Keratinocyte (primary cell): ENCODE measurements at regions not wholly inside any gene's neighbourhood (a gene's known extent, or its start where the extent isn't known, plus 50 kb on each side); places are given as distances from the start of the nearest gene placed in this dataset.

Experiments used
- DNase-seq: peaks from one replicate; pipeline ENCODE4 v3.0.0-alpha.2; 2011; ENCODE audit warnings: low read depth, missing footprints, low spot score
- FAIRE-seq: peaks from 2 replicates; lab custom pipeline; 2011; peaks lifted over from hg19 to GRCh38; lab: Jason Lieb, UNC
- H2AFZ ChIP-seq: 2 replicates; pipeline ENCODE4 v1.6.0; 2012; ENCODE audit warnings: low read length, control low read depth, inconsistent platforms; ENCODE audit not compliant: control insufficient read depth
- H3K27ac ChIP-seq: 2 replicates; pipeline ENCODE4 v1.5.1; 2011; ENCODE audit warnings: low read length; ENCODE audit not compliant: control insufficient read depth, insufficient read depth
- H3K27me3 ChIP-seq: 3 replicates; pipeline ENCODE4 v1.6.0; 2011; ENCODE audit warnings: low read length; ENCODE audit not compliant: control insufficient read depth, insufficient read depth; ENCODE audit errors: extremely low read depth
- H3K36me3 ChIP-seq, 2 experiments: 2 replicates in 1 of 2; 3 replicates in 1 of 2; pipeline ENCODE4 v1.5.1; 2011; ENCODE audit warnings: low read length in 2 of 2, mild to moderate bottlenecking in 1 of 2; ENCODE audit not compliant: control insufficient read depth in 2 of 2, insufficient read depth in 2 of 2; ENCODE audit errors: extremely low read depth in 1 of 2
- H3K4me1 ChIP-seq: 3 replicates; pipeline ENCODE4 v1.5.1; 2011; ENCODE audit warnings: low read length; ENCODE audit not compliant: control insufficient read depth, insufficient read depth; ENCODE audit errors: extremely low read depth
- H3K4me2 ChIP-seq: 3 replicates; pipeline ENCODE4 v1.6.0; 2011; ENCODE audit warnings: low read depth, low read length; ENCODE audit not compliant: control insufficient read depth, insufficient read depth; ENCODE audit errors: extremely low read depth
- H3K4me3 ChIP-seq, 3 experiments: fragments of 200-600 bp in 1 of 3; sonication (generic) in 1 of 3; 2 replicates in 2 of 3; 3 replicates in 1 of 3; pipeline ENCODE4 v1.5.1; 2011 to 2016; ENCODE audit warnings: low read length in 3 of 3, mild to moderate bottlenecking in 3 of 3, control low read depth in 2 of 3, inconsistent platforms in 1 of 3, low read depth in 1 of 3, mixed read lengths in 1 of 3, mixed run types in 1 of 3, moderate library complexity in 1 of 3; ENCODE audit not compliant: control insufficient read depth in 2 of 3, insufficient read depth in 2 of 3; ENCODE audit errors: extremely low read depth in 1 of 3
- H3K79me2 ChIP-seq: 2 replicates; pipeline ENCODE4 v1.6.0; 2012; ENCODE audit warnings: low read length; ENCODE audit not compliant: control insufficient read depth, insufficient read depth
- H3K9ac ChIP-seq: 3 replicates; pipeline ENCODE4 v1.6.0; 2011; ENCODE audit warnings: low read length; ENCODE audit not compliant: control insufficient read depth, insufficient read depth; ENCODE audit errors: extremely low read depth
- H3K9me1 ChIP-seq: 3 replicates; pipeline ENCODE4 v1.6.0; 2011; ENCODE audit warnings: low read length; ENCODE audit not compliant: control insufficient read depth, insufficient read depth; ENCODE audit errors: extremely low read depth
- H3K9me3 ChIP-seq: 2 replicates; pipeline ENCODE4 v1.5.1; 2012; ENCODE audit warnings: low read depth, low read length; ENCODE audit not compliant: control insufficient read depth
- H4K20me1 ChIP-seq: 3 replicates; pipeline ENCODE4 v1.6.0; 2011; ENCODE audit warnings: low read length; ENCODE audit not compliant: control insufficient read depth, insufficient read depth; ENCODE audit errors: extremely low read depth
- CTCF ChIP-seq, 3 experiments: IDR thresholded peaks in 1 of 3; conservative IDR thresholded peaks in 1 of 3; optimal IDR thresholded peaks in 1 of 3; 2 replicates in 2 of 3; 3 replicates in 1 of 3; pipeline versions ENCODE3 to v1.5.1; 2011; ENCODE audit warnings: low read length in 3 of 3, mild to moderate bottlenecking in 3 of 3, moderate library complexity in 2 of 3, control low read depth in 1 of 3, inconsistent platforms in 1 of 3; ENCODE audit not compliant: insufficient read depth in 2 of 3; ENCODE audit errors: extremely low read depth in 1 of 3
- EZH2 ChIP-seq: IDR thresholded peaks from one replicate; pipeline ENCODE4 v1.6.1; 2012; ENCODE audit warnings: inconsistent platforms, mild to moderate bottlenecking, low read length, moderate library complexity
- dilution Hi-C: fragments of 300-500 bp; cut with MboI; formaldehyde crosslinking; loops from one replicate; pipeline ENCODE4 v1.7.0; 2020; ENCODE audit warnings: low sequenced_read_pairs; ENCODE audit not compliant: extremely low pct_ligation_motif_present

GRCh38 chr2:121998751-121999150, 243.3 kb downstream of the TSN start:
- Histone ChIP-seq H4K20me1 (no peaks in the 10 kb centered on the region), H3K4me3 (no peak overlapping the region), H2AFZ (no peak overlapping the region), H3K36me3 (no peaks in the 10 kb centered on the region), H3K9me1 (no peaks in the 10 kb centered on the region), H3K79me2 (no peaks in the 10 kb centered on the region), H3K9ac (no peak overlapping the region), H3K4me2 (no peak overlapping the region), H3K27me3 (no peaks in the 10 kb centered on the region), H3K9me3 (no peaks in the 10 kb centered on the region), H3K27ac (no peak overlapping the region), H3K4me1 (no peaks in the 10 kb centered on the region)
- no peak for DNase-seq
- FAIRE-seq, result no peak
- TF ChIP-seq CTCF (optimal IDR thresholded peaks at IDR 0.05 in 1 of 3, IDR thresholded peaks at IDR 0.05 in 1 of 3, conservative IDR thresholded peaks at IDR 0.05 in 1 of 3; ENCODE audit: extremely low read depth in 1 of 3, insufficient read depth in 2 of 3, low read length in 3 of 3) (no peak), EZH2 (no peak)
- dilution Hi-C loops, result no loop called here

DNA sequence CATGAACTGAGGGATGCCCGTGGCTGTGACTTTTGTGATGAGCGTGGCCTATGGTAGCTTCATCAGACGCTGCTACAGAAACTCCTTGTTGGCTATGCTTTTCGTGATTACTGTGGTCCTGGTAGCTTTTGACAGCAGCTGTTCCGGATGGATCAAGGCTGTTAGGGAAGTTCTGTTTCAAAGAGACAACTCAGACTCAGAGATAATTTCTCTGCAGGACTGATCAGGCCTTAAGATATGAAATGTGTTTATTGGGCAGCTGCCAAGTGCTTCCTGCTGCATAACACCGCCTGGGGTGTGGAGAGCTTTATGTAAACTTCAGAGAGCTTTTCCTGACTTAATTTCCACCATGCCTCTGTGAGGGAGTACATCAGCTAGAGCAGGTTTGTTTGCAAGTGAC, 243.8 kb downstream of the TSN start:
- Histone ChIP-seq H3K79me2 (no peaks in the 10 kb centered on the region), H3K9me1 (no peaks in the 10 kb centered on the region), H4K20me1 (no peaks in the 10 kb centered on the region), H3K27me3 (no peaks in the 10 kb centered on the region), H3K9ac (no peak overlapping the region), H2AFZ (no peak overlapping the region), H3K4me1 (no peaks in the 10 kb centered on the region), H3K4me2 (no peak overlapping the region), H3K27ac (no peak overlapping the region), H3K4me3 (no peak overlapping the region), H3K9me3 (no peaks in the 10 kb centered on the region), H3K36me3 (no peaks in the 10 kb centered on the region)
- dilution Hi-C loops, result no loop called here
- no peak for FAIRE-seq
- no peak for DNase-seq
- TF ChIP-seq CTCF (optimal IDR thresholded peaks at IDR 0.05 in 1 of 3, IDR thresholded peaks at IDR 0.05 in 1 of 3, conservative IDR thresholded peaks at IDR 0.05 in 1 of 3; ENCODE audit: extremely low read depth in 1 of 3, insufficient read depth in 2 of 3, low read length in 3 of 3), result no peak
- TF ChIP-seq EZH2, result no peak
